ENCODE measurements at regions not wholly inside any gene's neighbourhood (a gene's known extent, or its start where the extent isn't known, plus 50 kb on each side); places are given as distances from the start of the nearest gene placed in this dataset.
"Not testable (repeated sequence)": the region's sequence is repeated elsewhere in the genome, so short reads cannot be mapped to it uniquely, and the experiment has no call there.

- intact Hi-C loops (cut with micrococcal nuclease), result no loop called here
- DNase-seq, result no peak
- peak; percentile 74 for ATAC-seq
Measured at GRCh38 chr2:12918138-12918834, 201.6 kb downstream of the TRIB2 start.

DNA sequence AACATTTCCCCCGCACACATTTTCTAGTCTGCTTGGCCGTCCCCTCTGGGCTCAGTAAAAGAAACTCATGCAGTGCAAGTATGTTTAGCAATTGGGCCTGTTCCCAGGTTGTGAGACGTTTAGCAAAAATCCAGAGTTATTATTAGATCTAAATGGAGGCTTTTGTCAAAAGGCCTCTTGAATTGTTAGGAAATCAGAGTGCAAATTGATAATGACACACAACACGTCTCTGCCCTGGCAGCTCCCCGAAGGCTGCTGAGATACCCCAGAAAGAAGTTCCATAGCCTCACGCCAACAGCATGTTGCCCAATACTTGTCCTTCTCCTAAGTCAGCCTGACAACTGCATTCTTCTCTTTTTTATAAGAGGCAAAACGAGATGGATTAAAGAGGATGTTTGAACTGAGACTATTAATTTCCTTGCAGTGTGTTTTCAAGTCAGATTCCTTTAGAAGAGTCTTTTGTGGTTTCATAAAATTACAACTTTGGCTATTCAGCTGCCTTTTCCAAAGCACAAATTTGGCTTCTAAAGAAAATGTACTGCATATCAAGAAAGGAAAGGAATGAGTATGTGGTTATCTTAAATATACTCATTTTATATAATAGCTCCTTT lies 202.2 kb downstream of the TRIB2 start:
- intact Hi-C loops (cut with micrococcal nuclease), result no loop called here
- peak; percentile 76 for DNase-seq
- peak; percentile 97 for ATAC-seq

DNA sequence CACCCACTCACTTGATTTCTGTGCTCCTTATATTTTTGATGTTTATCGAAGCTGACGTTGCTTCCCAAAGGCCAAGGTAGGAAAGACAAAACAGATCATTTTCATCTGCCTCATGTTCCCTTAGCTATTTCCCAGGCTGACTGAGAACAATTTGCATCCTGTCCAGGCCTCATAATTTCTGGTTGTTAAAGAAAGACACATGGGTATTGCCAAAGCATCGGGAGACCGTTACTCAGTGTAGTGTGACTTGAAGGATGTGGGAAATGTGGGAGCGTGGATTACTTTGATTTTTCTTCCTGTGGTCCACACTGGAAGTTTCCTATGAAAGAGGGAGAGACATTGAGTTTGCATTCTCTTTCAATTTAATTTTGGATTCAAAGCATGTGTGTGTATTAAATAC lies 204.6 kb downstream of the TRIB2 start:
- intact Hi-C loops (cut with micrococcal nuclease), result no loop called here
- ATAC-seq, result no peak

DNA sequence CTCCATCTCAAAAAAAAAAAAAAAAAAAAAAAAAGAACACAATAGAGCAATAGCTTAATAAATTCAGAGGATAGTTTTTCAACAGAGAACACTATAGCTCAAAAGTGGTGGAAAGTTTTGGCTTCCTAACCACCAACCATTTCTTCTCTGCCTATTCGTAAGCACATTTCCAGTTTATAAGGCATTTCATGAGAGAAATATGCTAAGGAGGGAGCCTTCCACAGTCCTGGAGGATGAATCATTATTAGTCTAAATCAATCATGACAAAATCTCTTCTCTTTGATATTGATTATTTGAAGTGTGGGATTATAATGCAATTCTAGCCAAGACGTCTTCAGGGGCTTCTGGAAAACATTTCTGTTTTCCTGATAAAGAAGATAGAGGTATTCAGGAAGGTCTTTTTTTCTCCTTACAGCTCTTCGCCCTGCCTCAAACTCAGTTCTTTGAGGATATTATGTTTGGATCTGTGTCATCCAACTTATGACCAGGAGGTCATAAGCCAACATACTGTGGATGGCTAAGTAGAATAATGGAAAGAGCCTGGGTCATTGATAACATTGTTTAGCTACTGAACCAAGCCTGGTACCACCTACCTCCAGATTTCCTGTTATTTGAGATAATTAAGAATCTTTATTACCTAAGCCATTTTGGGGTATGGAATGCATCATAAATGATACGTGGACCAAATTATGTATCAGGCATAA lies 207.3 kb downstream of the TRIB2 start:
- no peak for ATAC-seq
- no peak for DNase-seq
- intact Hi-C loops (cut with micrococcal nuclease), result no loop called here

More for the DNA sequence above, 204.6 kb downstream of the TRIB2 start:
- DNase-seq, result no peak

DNA sequence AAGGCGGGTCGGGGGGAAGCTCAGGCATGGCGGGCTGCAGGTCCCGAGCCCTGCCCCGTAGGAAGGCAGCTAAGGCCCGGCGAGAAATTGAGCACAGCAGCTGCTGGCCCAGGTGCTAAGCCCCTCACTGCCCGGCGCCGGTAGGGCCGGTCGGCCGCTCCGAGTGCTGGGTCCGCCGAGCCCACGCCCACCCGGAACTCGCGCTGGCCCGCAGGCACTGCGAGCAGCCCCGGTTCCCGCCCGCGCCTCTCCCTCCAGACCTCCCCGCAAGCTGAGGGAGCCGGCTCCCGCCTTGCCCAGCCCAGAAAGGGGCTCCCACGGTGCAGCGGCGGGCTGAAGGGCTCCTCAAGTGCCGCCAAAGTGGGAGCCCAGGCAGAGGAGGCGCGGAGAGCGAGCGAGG lies 209.9 kb downstream of the TRIB2 start:
- ATAC-seq; intact Hi-C loops (cut with micrococcal nuclease): not testable (repeated sequence)

DNA sequence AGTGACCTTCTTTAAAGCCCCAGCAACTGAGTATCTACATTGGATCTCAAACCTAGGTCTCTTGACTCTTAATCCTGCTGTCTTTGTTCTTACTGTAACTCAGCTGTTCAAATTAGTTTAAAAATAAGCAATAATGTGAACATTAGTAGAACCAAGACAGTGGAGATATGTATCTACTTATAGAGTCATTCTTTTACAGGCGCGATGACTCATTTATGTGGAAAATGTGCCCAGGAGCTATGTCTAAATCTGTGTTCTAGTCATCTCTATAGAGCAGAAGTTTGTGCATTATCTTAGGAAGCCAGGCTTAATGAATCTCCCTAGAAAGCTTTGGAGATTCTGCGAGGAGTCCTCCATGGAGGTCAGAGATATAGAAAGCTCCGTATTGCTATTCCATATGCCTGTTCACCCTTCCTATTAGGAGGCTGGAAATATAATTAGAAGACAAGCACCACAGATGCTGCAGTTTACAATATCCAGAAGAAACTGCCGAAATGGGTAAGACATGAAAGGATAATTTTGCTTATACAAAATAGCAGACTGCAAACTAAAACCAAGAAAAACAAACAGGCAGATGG lies 211.6 kb downstream of the TRIB2 start:
- ATAC-seq (no peak), DNase-seq (no peak)
- intact Hi-C loops (cut with micrococcal nuclease), result no loop called here

More for the DNA sequence above, 209.9 kb downstream of the TRIB2 start:
- DNase-seq, result not testable (repeated sequence)

DNA sequence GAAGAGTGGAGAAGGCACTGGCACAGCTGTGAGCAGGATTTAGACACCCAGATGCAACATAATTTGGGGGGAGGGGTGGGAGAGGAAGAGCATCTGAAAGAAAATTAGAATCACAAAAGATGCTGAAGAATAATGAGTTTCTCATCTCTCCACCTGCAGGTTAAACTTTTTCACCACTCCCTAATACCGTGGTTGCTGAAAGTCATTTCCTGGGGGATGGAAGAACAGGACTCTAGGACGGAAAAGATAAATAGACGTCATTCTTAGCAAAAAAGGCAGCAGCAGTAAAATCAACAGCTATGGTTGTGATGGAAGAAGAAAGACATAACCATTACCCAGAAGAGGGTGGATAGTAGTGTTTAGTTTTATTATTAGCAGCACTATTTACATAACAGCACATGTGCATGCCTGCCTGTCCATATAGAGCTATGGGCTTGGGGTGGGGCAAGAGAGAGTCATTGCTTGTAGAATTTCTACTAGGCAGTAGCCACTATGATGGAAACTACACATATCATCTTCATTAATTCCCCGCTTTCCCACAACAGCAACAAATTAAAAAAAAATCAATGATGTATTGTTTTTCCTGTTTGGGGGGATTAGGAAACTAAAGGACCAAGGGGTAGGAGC lies 212.2 kb downstream of the TRIB2 start:
- ATAC-seq (peak; percentile 48), DNase-seq (no peak)
- intact Hi-C loops (cut with micrococcal nuclease), result no loop called here

GRCh38 chr2:12929758-12930157 lies 213.0 kb downstream of the TRIB2 start:
- no peak for DNase-seq

DNA sequence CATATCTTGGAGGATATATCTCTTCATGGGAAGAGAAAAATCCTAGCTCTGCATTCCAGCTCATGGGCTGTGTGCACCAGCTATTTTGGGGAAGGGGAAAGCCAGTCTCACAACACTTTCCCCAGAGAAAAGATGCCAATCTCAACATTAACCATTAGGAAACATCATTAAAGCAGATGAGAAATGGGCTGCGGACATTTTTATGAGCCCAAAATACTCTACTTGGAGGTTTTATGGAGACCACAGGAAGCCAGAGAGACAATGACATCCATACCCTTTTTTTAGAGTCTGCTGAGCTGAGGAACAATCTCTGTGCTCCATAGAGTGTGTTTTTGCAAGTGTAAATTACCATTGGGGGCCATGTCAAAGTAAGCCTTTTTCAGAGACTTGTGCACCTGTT lies 213.7 kb downstream of the TRIB2 start:
- DNase-seq (no peak), ATAC-seq (no peak)
- intact Hi-C loops (cut with micrococcal nuclease), result loop anchor here (5.0 kb wide), 2 partner anchors 77 to 208 kb away; no protein-coding TSS in a partner anchor

More at GRCh38 chr2:12929758-12930157, 213.0 kb downstream of the TRIB2 start:
- intact Hi-C loops (cut with micrococcal nuclease), result loop anchor here (5.0 kb wide), 2 partner anchors 78 to 207 kb away; no protein-coding TSS in a partner anchor
- ATAC-seq, result no peak

DNA sequence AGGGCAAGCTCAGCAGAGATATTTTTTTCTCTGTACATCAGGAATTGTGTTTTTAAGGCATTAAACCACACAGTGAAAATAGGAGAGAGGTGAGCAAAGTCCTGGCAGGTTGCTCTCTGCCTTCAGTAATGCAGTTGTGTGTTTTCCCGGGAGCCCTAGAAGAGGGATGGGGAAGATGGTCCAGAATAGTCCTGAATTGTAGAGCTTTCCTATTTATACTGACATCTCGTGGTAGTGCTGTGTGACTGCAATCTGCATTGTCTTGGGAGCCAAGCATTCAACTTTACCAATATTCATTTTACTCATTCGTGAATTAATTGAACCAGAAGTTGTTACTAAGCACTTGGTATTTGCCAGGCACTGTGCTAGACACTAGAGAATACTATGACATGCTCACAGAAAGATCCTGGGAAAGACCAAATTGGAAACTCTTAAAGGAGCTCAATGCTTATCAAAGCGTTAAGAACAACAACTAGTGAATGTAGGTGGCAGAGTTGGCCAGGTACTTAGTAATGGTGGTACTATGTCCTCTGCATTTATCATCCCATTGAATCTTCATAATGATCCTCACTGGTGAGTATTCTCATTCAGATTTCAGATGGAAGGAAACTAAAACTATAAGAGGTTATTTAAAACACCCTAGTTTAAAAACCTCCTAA lies 214.6 kb downstream of the TRIB2 start:
- intact Hi-C loops (cut with micrococcal nuclease), result loop anchor here (5.0 kb wide), 2 partner anchors 76 to 209 kb away; no protein-coding TSS in a partner anchor
- DNase-seq (no peak), ATAC-seq (peak; percentile 91)

- no peak for ATAC-seq
- intact Hi-C loops (cut with micrococcal nuclease), result loop anchor here (5.0 kb wide), 2 partner anchors 75 to 210 kb away; no protein-coding TSS in a partner anchor
- no peak for DNase-seq
Measured at GRCh38 chr2:12932192-12932591, 215.5 kb downstream of the TRIB2 start.

- intact Hi-C loops (cut with micrococcal nuclease), result loop anchor here (5.0 kb wide), 2 partner anchors 73 to 212 kb away; no protein-coding TSS in a partner anchor
- DNase-seq (no peak), ATAC-seq (no peak)
Measured at GRCh38 chr2:12934146-12934756, 217.5 kb downstream of the TRIB2 start.

- DNase-seq (no peak), ATAC-seq (no peak)
- intact Hi-C loops (cut with micrococcal nuclease), result no loop called here
Measured at GRCh38 chr2:12935222-12935621, 218.5 kb downstream of the TRIB2 start.

DNA sequence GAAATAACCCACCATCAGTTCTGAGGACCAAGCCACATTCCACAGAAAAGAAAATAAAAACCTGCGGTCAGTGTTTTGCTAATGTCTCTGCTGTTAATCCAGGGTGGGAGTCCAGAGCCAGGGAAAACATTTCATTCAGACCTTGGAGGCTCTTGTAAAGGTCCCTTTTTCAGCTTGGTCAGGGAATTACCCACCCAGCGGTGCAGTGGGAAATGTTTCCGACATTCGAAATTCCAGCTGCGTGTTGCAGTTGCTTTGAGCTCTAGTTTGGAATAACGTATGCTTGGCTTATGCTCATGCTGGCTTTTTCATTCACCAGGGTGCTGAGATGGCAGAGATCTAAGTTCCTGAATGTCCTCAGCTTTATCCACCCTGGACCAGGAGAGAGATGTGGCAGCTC lies 219.1 kb downstream of the TRIB2 start:
- no peak for ATAC-seq
- DNase-seq, result no peak
- intact Hi-C loops (cut with micrococcal nuclease), result no loop called here

- no peak for DNase-seq
- ATAC-seq, result no peak
- intact Hi-C loops (cut with micrococcal nuclease), result no loop called here
Measured at GRCh38 chr2:12941203-12941602, 224.5 kb downstream of the TRIB2 start.

DNA sequence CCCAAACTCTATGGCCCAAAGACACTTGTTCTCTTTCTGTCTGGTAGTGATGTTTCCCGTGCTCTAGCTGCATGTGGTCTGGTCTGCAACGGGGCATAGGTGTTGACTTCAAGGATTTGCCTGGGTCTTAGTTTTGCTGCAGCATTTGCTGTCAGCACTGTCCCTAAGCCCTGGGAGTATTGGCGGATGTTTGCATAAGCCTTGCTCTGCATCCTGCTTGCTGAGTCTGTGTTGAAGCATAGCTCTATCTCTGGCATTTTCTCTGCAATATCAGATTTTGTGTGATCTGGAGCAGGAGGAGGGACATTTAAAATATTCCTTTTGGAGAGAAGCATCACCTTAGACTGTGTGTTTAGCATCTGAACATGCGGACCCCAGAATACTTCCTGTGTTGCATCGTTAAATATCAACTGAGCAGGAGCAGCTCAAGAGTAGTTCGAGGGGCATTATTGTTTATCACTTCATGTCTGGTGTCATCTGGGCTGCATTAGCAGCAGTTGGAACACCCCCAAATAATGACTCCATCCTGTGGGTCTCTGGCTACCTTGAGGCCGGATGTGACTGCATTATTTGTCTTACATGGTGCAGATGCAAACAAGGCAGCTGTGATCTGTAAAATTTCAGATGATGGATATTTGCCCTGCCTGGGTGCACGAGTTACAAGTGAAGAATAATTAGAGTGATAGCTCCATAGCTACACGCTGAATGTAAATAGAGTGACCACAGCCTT lies 231.7 kb downstream of the TRIB2 start:
- intact Hi-C loops (cut with micrococcal nuclease), result no loop called here
- DNase-seq (no peak), ATAC-seq (no peak)

DNA sequence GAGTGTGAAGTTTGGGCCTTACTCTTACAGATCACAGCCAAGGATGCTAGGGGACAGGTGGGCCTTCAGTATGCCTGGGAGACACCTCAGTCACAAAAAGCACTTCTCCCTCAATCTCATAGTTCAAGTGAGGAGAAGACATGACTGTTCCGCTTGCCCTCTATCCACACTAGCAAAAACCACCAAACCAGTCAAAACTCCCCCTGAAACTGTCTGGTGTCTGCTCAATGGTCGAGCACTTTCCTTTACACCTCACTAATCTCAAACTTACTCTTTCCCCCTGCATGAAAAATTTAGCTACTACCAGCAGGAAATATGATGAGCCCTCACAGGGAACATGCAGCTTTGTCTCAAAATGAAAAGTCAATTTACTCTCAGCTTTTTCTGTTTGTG lies 232.2 kb downstream of the TRIB2 start:
- intact Hi-C loops (cut with micrococcal nuclease), result no loop called here
- ATAC-seq (no peak), DNase-seq (no peak)

DNA sequence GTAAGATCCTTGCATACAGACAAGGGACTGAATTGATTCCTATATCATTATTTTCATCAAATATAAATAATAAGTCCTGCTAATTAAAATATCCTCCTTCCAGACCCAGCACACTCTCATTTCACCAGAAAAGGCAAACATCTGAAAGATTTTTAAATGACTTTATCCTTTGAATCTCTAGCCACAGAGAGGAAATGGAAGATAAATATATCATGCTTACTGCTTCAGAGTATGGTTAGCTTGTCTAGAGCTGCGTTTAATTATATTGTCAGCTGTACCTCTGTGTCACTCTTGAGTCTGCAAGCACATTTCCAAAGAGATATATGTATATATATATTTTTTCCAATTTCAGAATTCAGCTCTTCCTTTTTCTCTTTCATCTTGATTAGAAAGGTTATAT lies 232.7 kb downstream of the TRIB2 start:
- ATAC-seq, result no peak
- DNase-seq, result no peak
- intact Hi-C loops (cut with micrococcal nuclease), result no loop called here
